ENCODE measurements at regions not wholly inside any gene's neighbourhood (a gene's known extent, or its start where the extent isn't known, plus 50 kb on each side); places are given as distances from the start of the nearest gene placed in this dataset.

DNA sequence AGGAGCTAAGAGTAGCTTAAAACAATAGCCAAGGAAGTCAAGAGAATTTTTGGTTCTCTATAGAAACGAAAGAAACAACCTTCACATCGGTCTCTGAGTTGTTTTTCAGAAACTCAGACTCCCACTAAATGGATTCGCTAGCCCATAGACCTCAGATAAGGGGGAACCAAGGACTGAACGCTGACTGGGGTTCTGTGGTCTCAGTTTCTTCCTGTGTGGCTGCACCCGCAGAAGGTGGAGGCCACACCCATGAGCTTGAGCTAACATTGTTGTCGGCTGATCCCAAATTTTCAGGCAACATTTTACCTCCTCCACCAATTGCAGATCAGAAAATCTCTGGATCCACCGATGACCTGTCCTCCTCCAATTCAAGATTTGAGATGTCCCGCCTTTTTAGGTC lies 456.1 kb downstream of the AJAP1 start:
- TF ChIP-seq, protein P1, sequence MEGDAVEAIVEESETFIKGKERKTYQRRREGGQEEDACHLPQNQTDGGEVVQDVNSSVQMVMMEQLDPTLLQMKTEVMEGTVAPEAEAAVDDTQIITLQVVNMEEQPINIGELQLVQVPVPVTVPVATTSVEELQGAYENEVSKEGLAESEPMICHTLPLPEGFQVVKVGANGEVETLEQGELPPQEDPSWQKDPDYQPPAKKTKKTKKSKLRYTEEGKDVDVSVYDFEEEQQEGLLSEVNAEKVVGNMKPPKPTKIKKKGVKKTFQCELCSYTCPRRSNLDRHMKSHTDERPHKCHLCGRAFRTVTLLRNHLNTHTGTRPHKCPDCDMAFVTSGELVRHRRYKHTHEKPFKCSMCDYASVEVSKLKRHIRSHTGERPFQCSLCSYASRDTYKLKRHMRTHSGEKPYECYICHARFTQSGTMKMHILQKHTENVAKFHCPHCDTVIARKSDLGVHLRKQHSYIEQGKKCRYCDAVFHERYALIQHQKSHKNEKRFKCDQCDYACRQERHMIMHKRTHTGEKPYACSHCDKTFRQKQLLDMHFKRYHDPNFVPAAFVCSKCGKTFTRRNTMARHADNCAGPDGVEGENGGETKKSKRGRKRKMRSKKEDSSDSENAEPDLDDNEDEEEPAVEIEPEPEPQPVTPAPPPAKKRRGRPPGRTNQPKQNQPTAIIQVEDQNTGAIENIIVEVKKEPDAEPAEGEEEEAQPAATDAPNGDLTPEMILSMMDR (IDR thresholded peaks at IDR 0.05), result no peak
- TF ChIP-seq, protein P2, sequence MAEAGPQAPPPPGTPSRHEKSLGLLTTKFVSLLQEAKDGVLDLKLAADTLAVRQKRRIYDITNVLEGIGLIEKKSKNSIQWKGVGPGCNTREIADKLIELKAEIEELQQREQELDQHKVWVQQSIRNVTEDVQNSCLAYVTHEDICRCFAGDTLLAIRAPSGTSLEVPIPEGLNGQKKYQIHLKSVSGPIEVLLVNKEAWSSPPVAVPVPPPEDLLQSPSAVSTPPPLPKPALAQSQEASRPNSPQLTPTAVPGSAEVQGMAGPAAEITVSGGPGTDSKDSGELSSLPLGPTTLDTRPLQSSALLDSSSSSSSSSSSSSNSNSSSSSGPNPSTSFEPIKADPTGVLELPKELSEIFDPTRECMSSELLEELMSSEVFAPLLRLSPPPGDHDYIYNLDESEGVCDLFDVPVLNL (CRISPR knock-in tag; IDR thresholded peaks at IDR 0.05; ENCODE audit: borderline replicate concordance, low read depth), result no peak
- TF ChIP-seq KAT7 (CRISPR knock-in tag; IDR thresholded peaks at IDR 0.05; ENCODE audit: borderline replicate concordance) (no peak), CBFB (CRISPR knock-in tag; IDR thresholded peaks at IDR 0.05; ENCODE audit: low read depth) (no peak), ZNF317 (CRISPR knock-in tag; IDR thresholded peaks at IDR 0.05; ENCODE audit: borderline replicate concordance, low read depth) (no peak), TEAD4 (CRISPR knock-in tag; IDR thresholded peaks at IDR 0.05) (no peak), SP1 (CRISPR knock-in tag; conservative IDR thresholded peaks at IDR 0.05) (no peak), CREB1 (CRISPR knock-in tag; IDR thresholded peaks at IDR 0.05) (no peak)
- TF ChIP-seq, protein P3, sequence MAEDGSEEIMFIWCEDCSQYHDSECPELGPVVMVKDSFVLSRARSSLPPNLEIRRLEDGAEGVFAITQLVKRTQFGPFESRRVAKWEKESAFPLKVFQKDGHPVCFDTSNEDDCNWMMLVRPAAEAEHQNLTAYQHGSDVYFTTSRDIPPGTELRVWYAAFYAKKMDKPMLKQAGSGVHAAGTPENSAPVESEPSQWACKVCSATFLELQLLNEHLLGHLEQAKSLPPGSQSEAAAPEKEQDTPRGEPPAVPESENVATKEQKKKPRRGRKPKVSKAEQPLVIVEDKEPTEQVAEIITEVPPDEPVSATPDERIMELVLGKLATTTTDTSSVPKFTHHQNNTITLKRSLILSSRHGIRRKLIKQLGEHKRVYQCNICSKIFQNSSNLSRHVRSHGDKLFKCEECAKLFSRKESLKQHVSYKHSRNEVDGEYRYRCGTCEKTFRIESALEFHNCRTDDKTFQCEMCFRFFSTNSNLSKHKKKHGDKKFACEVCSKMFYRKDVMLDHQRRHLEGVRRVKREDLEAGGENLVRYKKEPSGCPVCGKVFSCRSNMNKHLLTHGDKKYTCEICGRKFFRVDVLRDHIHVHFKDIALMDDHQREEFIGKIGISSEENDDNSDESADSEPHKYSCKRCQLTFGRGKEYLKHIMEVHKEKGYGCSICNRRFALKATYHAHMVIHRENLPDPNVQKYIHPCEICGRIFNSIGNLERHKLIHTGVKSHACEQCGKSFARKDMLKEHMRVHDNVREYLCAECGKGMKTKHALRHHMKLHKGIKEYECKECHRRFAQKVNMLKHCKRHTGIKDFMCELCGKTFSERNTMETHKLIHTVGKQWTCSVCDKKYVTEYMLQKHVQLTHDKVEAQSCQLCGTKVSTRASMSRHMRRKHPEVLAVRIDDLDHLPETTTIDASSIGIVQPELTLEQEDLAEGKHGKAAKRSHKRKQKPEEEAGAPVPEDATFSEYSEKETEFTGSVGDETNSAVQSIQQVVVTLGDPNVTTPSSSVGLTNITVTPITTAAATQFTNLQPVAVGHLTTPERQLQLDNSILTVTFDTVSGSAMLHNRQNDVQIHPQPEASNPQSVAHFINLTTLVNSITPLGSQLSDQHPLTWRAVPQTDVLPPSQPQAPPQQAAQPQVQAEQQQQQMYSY (CRISPR knock-in tag; IDR thresholded peaks at IDR 0.05), result no peak
- TF ChIP-seq, protein P4, sequence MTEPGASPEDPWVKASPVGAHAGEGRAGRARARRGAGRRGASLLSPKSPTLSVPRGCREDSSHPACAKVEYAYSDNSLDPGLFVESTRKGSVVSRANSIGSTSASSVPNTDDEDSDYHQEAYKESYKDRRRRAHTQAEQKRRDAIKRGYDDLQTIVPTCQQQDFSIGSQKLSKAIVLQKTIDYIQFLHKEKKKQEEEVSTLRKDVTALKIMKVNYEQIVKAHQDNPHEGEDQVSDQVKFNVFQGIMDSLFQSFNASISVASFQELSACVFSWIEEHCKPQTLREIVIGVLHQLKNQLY (CRISPR knock-in tag; IDR thresholded peaks at IDR 0.05), result no peak
- TF ChIP-seq, protein P5, sequence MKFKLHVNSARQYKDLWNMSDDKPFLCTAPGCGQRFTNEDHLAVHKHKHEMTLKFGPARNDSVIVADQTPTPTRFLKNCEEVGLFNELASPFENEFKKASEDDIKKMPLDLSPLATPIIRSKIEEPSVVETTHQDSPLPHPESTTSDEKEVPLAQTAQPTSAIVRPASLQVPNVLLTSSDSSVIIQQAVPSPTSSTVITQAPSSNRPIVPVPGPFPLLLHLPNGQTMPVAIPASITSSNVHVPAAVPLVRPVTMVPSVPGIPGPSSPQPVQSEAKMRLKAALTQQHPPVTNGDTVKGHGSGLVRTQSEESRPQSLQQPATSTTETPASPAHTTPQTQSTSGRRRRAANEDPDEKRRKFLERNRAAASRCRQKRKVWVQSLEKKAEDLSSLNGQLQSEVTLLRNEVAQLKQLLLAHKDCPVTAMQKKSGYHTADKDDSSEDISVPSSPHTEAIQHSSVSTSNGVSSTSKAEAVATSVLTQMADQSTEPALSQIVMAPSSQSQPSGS (CRISPR knock-in tag; IDR thresholded peaks at IDR 0.05; ENCODE audit: borderline replicate concordance, low read depth), result no peak
- TF ChIP-seq, protein P6, sequence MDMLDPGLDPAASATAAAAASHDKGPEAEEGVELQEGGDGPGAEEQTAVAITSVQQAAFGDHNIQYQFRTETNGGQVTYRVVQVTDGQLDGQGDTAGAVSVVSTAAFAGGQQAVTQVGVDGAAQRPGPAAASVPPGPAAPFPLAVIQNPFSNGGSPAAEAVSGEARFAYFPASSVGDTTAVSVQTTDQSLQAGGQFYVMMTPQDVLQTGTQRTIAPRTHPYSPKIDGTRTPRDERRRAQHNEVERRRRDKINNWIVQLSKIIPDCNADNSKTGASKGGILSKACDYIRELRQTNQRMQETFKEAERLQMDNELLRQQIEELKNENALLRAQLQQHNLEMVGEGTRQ (CRISPR knock-in tag; IDR thresholded peaks at IDR 0.05), result no peak
- TF ChIP-seq, protein P7, sequence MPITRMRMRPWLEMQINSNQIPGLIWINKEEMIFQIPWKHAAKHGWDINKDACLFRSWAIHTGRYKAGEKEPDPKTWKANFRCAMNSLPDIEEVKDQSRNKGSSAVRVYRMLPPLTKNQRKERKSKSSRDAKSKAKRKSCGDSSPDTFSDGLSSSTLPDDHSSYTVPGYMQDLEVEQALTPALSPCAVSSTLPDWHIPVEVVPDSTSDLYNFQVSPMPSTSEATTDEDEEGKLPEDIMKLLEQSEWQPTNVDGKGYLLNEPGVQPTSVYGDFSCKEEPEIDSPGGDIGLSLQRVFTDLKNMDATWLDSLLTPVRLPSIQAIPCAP (CRISPR knock-in tag; IDR thresholded peaks at IDR 0.05), result no peak
- TF ChIP-seq, protein P8, sequence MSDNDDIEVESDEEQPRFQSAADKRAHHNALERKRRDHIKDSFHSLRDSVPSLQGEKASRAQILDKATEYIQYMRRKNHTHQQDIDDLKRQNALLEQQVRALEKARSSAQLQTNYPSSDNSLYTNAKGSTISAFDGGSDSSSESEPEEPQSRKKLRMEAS (CRISPR knock-in tag; IDR thresholded peaks at IDR 0.05), result no peak

Data from WTC11 (cell line).